ENCODE measurements at regions not wholly inside any gene's neighbourhood (a gene's known extent, or its start where the extent isn't known, plus 50 kb on each side); places are given as distances from the start of the nearest gene placed in this dataset.

DNA sequence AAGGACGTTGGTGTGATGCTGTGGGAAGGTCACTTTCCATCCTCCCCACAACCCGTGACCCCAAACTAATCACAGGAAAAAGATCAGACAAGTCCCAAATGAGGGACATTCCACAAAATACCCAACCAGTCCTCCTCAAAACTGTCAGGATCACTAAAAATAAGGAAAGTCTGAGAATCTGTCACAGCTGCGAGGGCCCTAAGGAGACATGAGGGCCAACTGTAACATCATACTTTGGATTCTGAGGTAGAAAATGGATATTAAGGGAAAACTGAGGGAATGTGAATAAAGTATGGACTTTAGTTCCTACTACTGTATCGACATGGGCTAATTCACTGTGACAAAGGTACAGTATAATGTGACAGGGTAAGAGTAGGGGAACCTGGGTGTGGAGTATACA is 85.1 kb upstream of the FAM20C start:
- no peak overlapping the region for H3K4me3 ChIP-seq (ENCODE audit: low read depth, low read length)
- no peak for DNase-seq (ENCODE audit: low read depth)
- TF ChIP-seq, protein P1, sequence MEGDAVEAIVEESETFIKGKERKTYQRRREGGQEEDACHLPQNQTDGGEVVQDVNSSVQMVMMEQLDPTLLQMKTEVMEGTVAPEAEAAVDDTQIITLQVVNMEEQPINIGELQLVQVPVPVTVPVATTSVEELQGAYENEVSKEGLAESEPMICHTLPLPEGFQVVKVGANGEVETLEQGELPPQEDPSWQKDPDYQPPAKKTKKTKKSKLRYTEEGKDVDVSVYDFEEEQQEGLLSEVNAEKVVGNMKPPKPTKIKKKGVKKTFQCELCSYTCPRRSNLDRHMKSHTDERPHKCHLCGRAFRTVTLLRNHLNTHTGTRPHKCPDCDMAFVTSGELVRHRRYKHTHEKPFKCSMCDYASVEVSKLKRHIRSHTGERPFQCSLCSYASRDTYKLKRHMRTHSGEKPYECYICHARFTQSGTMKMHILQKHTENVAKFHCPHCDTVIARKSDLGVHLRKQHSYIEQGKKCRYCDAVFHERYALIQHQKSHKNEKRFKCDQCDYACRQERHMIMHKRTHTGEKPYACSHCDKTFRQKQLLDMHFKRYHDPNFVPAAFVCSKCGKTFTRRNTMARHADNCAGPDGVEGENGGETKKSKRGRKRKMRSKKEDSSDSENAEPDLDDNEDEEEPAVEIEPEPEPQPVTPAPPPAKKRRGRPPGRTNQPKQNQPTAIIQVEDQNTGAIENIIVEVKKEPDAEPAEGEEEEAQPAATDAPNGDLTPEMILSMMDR (conservative IDR thresholded peaks at IDR 0.05; ENCODE audit: low read depth, low read length) = no peak

DNA sequence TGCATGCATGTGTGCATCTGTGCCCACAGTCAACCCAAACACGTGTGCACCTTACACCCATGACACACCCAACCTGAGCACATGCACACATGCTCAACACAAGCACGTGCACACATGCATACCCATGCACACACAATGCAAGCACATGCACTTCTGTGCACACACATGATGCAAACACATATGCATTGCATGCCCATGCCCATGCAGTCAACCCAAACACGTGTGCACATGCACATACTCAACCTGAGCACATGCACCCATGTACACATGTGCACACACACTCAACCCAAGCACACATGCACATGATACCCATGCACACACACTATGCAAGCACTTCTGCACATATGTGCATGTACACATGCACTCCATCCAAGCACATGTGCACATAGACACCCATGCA is 84.5 kb upstream of the FAM20C start:
- H3K4me3 ChIP-seq (ENCODE audit: low read depth, low read length) = no peak overlapping the region
- TF ChIP-seq, protein P1 (conservative IDR thresholded peaks at IDR 0.05; ENCODE audit: low read depth, low read length) = no peak
- no peak for DNase-seq (ENCODE audit: low read depth)

DNA sequence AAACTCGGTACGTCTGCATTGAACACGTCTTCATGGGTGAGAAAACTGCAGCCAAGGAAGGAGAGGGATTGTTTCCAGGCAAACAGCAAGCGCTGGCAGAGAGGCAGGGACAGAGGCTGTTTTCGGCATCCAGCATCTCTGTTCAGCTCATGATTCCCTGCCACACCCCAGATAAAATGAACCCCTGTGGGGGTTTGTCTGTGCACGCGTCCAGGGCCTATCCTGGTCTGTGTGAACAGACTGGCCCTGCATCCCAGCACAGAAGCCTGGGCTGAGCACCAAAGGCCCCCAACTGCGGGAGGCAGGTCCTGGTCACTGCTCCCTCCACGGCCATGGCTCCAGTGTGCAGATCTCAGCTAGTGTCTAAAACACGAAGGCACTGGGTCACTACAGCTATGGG is 83.3 kb upstream of the FAM20C start:
- DNase-seq (ENCODE audit: low read depth) = no peak
- H3K4me3 ChIP-seq (ENCODE audit: low read depth, low read length) = no peak overlapping the region
- TF ChIP-seq, protein P1 (conservative IDR thresholded peaks at IDR 0.05; ENCODE audit: low read depth, low read length) = no peak

DNA sequence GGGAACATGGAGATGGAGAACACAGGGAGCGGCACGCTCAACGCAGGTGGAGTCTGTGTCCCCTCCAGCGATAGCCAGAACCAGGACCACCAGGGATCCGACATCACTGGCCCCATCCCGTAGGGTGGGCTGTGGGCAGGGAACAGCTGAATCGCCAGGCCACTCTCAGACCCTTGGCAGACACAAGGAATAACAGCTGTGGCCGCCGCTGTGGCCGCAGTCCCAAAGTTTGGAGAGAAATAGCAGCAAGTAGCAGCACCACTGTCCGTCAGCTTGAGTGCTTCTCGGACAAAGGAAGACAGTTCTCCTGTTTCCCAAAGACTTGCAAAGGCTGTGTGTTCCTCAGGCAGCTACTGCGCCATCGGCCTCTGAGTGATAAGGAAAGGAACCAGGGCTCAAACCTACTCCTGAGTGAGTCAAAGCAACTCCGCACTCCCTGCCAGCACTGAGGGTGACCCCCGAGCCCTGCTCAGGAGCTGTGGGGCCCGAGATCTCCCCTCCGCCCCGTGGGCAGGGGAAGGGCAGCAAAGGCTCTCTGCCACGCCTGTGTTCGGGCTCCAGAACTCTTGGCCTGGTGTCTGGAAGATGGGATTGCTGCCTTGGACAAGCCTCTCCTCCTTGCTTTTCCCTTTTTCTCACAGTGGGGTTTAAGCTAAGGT is 82.3 kb upstream of the FAM20C start:
- no peak overlapping the region for H3K4me3 ChIP-seq (ENCODE audit: low read depth, low read length)
- TF ChIP-seq, protein P1 (conservative IDR thresholded peaks at IDR 0.05; ENCODE audit: low read depth, low read length) = no peak

DNA sequence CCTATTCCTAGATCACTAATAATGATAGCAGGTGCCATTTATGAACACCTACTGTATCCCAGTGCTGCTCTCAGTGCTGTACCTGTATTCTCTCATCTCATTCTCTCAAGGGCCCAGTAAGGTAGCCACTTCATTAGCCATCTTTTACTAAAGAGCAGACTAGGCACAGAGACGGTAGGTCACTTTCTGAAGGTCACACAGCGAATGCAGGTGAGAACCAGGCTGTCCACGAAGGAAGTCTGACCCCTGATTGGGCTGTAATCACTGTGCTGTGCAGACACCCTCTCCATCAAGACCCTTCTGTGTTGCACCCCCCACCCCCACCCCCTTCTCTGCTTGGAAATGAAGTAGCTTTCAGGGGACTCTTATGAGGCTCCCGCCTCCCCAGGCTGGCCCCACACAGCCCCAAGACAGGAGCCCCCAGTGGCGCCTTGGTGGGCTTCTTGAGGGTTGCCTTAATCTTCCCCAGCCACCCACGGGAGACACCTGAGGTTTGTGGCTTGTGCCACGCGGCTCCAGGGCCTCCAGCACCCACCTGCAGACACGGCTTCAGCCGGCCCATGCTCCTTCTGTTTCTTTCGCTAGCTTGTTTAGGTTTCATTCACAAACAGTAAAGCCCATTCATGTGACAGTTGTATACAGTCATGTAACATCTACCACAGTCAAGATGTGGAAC is 81.7 kb upstream of the FAM20C start:
- TF ChIP-seq, protein P1 (conservative IDR thresholded peaks at IDR 0.05; ENCODE audit: low read depth, low read length) = no peak
- no peak for DNase-seq (ENCODE audit: low read depth)
- H3K4me3 ChIP-seq (ENCODE audit: low read depth, low read length) = no peak overlapping the region

More for the DNA sequence above, 82.3 kb upstream of the FAM20C start:
- DNase-seq (ENCODE audit: low read depth) = no peak

DNA sequence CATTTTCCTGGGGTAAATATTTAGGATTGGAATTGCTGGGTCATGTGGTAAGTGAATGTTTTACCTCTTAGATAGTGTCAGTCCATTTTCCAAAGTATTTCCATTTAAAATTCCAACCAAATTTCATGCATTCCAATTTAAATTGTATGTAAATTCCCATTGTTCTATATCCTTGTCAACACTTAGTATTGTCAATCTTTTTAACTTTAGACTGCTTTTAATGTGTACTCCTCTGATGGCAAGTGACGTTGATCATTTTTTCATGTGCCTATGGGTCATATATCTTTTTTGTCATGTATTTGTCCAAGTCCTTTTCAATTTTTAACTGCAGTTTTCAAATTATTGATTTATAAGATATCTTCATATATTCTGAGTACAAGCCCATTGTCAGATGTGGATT is 80.8 kb upstream of the FAM20C start:
- DNase-seq (ENCODE audit: low read depth) = no peak
- no peak overlapping the region for H3K4me3 ChIP-seq (ENCODE audit: low read depth, low read length)
- TF ChIP-seq, protein P1 (conservative IDR thresholded peaks at IDR 0.05; ENCODE audit: low read depth, low read length) = no peak

DNA sequence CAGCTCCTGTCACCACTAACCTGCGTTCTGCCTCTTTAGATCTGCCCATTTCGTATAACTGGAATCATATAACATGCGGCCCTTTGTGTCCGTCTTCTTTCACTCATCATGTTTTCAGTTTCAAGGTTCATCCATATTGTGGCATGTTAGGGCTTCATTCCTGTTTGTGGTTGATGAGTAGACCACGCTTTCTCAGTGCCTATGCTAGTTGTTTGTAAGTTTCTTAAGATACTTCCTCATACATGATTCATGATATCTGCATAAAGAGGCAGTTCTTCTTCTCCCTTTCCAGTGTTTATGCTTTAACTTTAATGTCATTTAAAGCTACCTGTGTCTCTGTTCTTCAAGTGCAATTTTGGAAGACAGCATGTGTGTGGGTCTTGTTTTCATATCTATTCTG is 79.5 kb upstream of the FAM20C start:
- DNase-seq (ENCODE audit: low read depth) = no peak
- TF ChIP-seq, protein P1 (conservative IDR thresholded peaks at IDR 0.05; ENCODE audit: low read depth, low read length) = no peak

More for the DNA sequence above, 79.5 kb upstream of the FAM20C start:
- H3K4me3 ChIP-seq (ENCODE audit: low read depth, low read length) = no peak overlapping the region

All from epithelial cell of proximal tubule (primary cell).